ENCODE measurements at regions not wholly inside any gene's neighbourhood (a gene's known extent, or its start where the extent isn't known, plus 50 kb on each side); places are given as distances from the start of the nearest gene placed in this dataset.

- H3K4me2 ChIP-seq (ENCODE audit: low read depth, low read length): no peak overlapping the region
- no peak overlapping the region for H2AFZ ChIP-seq (ENCODE audit: low read length)
- no peak for TF ChIP-seq EZH2phosphoT487 (IDR thresholded peaks at IDR 0.05; ENCODE audit: low read length)
- no peak for TF ChIP-seq EZH2 (optimal IDR thresholded peaks at IDR 0.05; ENCODE audit: low read depth, low read length)
- TF ChIP-seq CTCF (IDR thresholded peaks at IDR 0.05; ENCODE audit: low read length): no peak
- H3K9ac ChIP-seq (ENCODE audit: low read length): no peak overlapping the region
- H3K27me3 ChIP-seq (replicated peaks; ENCODE audit: insufficient read depth, low read length): no peaks in the 10 kb centered on the region
- H3K36me3 ChIP-seq (replicated peaks; ENCODE audit: insufficient read depth, low read length): no peaks in the 10 kb centered on the region
- no peaks in the 10 kb centered on the region for H3K4me1 ChIP-seq (ENCODE audit: low read length)
- H3K9me3 ChIP-seq (replicated peaks; ENCODE audit: insufficient read depth, low read length): no peaks in the 10 kb centered on the region
- no peaks in the 10 kb centered on the region for H4K20me1 ChIP-seq (ENCODE audit: insufficient read depth, low read length)
- no peaks in the 10 kb centered on the region for H3K9me2 ChIP-seq (replicated peaks; ENCODE audit: insufficient read depth, low read length)
- DNase-seq: no peak
- H3K4me3 ChIP-seq (ENCODE audit: low read length): no peak overlapping the region
- H3K27ac ChIP-seq (ENCODE audit: low read length): no peak overlapping the region
- no peaks in the 10 kb centered on the region for H3F3A ChIP-seq (ENCODE audit: insufficient read depth, low read length)
- no peaks in the 10 kb centered on the region for H3K79me2 ChIP-seq (ENCODE audit: low read length)
These were observed 316.4 kb upstream of the SORL1-AS1 start for GRCh38 chr11:121769191-121769590.

GRCh38 chr11:121767433-121767832 is 314.7 kb upstream of the SORL1-AS1 start:
- H3F3A ChIP-seq (ENCODE audit: insufficient read depth, low read length): no peaks in the 10 kb centered on the region
- no peaks in the 10 kb centered on the region for H3K36me3 ChIP-seq (replicated peaks; ENCODE audit: insufficient read depth, low read length)
- no peaks in the 10 kb centered on the region for H3K27me3 ChIP-seq (replicated peaks; ENCODE audit: insufficient read depth, low read length)
- no peaks in the 10 kb centered on the region for H3K9me2 ChIP-seq (replicated peaks; ENCODE audit: insufficient read depth, low read length)
- H3K4me1 ChIP-seq (ENCODE audit: low read length): 0 out of 2 replicates have a peak, but pooled peaks cover 3% of the 10 kb centered on the region
- H3K4me2 ChIP-seq (ENCODE audit: low read depth, low read length): no peak overlapping the region
- H3K9ac ChIP-seq (ENCODE audit: low read length): no peak overlapping the region
- H3K27ac ChIP-seq (ENCODE audit: low read length): no peak overlapping the region
- no peaks in the 10 kb centered on the region for H3K9me3 ChIP-seq (replicated peaks; ENCODE audit: insufficient read depth, low read length)
- no peak for DNase-seq
- no peak overlapping the region for H3K4me3 ChIP-seq (ENCODE audit: low read length)
- H4K20me1 ChIP-seq (ENCODE audit: insufficient read depth, low read length): no peaks in the 10 kb centered on the region
- no peaks in the 10 kb centered on the region for H3K79me2 ChIP-seq (ENCODE audit: low read length)
- H2AFZ ChIP-seq (ENCODE audit: low read length): no peak overlapping the region
- no peak for TF ChIP-seq CTCF (IDR thresholded peaks at IDR 0.05; ENCODE audit: low read length)
- TF ChIP-seq EZH2phosphoT487 (IDR thresholded peaks at IDR 0.05; ENCODE audit: low read length): no peak
- TF ChIP-seq EZH2 (optimal IDR thresholded peaks at IDR 0.05; ENCODE audit: low read depth, low read length): no peak

- no peak for DNase-seq
- no peak overlapping the region for H3K4me2 ChIP-seq (ENCODE audit: low read depth, low read length)
- no peaks in the 10 kb centered on the region for H3K36me3 ChIP-seq (replicated peaks; ENCODE audit: insufficient read depth, low read length)
- H2AFZ ChIP-seq (ENCODE audit: low read length): no peak overlapping the region
- 0 out of 2 replicates have a peak, but pooled peaks cover 3% of the 10 kb centered on the region for H3K4me1 ChIP-seq (ENCODE audit: low read length)
- H3K27ac ChIP-seq (ENCODE audit: low read length): no peak overlapping the region
- TF ChIP-seq EZH2 (optimal IDR thresholded peaks at IDR 0.05; ENCODE audit: low read depth, low read length): no peak
- no peak for TF ChIP-seq CTCF (IDR thresholded peaks at IDR 0.05; ENCODE audit: low read length)
- TF ChIP-seq EZH2phosphoT487 (IDR thresholded peaks at IDR 0.05; ENCODE audit: low read length): no peak
- H3K9ac ChIP-seq (ENCODE audit: low read length): no peak overlapping the region
- no peak overlapping the region for H3K4me3 ChIP-seq (ENCODE audit: low read length)
- no peaks in the 10 kb centered on the region for H4K20me1 ChIP-seq (ENCODE audit: insufficient read depth, low read length)
- H3K9me2 ChIP-seq (replicated peaks; ENCODE audit: insufficient read depth, low read length): no peaks in the 10 kb centered on the region
- no peaks in the 10 kb centered on the region for H3K27me3 ChIP-seq (replicated peaks; ENCODE audit: insufficient read depth, low read length)
- H3K9me3 ChIP-seq (replicated peaks; ENCODE audit: insufficient read depth, low read length): no peaks in the 10 kb centered on the region
- H3F3A ChIP-seq (ENCODE audit: insufficient read depth, low read length): no peaks in the 10 kb centered on the region
- H3K79me2 ChIP-seq (ENCODE audit: low read length): no peaks in the 10 kb centered on the region
These were observed 314.2 kb upstream of the SORL1-AS1 start for GRCh38 chr11:121766991-121767390.
